GM21528 (cell line): ENCODE measurements at regions not wholly inside any gene's neighbourhood (a gene's known extent, or its start where the extent isn't known, plus 50 kb on each side); places are given as distances from the start of the nearest gene placed in this dataset.

Experiments
- ATAC-seq: cut with Tn5 transposase; IDR thresholded peaks from one replicate; pipeline ENCODE4 v1.9.1; 2021; ENCODE audit warnings: mild to moderate bottlenecking, moderate library complexity; ENCODE audit not compliant: unreplicated experiment, low FRiP score

GRCh38 chr5:62742207-62742606 lies 163.6 kb downstream of the LRRC70 start:
- no peak for ATAC-seq

DNA sequence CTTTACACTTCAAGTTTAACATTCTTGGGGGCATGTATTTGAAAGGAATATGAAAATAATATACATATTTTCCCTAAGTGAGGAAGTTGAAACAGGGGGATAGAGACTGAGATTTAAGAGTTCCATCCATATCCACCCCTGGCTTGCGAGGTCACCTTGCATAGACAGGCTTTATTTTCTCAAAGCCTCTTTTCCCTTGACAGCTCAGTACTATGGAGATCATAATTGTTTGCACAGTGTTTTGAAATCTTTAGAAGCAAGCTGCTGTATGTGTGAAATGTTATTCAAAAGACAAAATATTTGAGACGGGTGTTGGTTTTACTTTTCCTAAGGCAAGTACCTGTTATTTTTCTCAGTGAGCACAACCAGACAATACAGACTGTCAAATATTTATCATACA lies 163.1 kb downstream of the LRRC70 start:
- ATAC-seq, result no peak

DNA sequence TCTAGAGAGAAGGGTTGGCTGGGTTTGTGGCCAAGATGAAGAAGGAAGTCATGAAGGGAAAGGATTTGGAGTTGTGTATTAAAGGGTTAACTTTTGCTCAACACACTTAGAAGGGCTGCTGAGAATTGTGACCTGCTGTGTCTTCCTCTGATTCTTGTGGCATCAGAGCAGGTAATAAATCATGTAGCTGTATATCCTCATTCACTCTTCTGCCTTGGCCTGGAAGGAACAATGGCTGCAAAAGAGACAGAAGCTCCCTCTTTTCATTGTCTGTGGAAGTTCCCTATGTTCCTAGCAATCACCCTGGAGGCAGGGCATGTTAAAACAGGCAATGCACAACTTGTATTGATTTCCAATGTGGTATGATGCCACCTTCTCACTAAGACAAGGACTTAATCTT lies 159.1 kb downstream of the LRRC70 start:
- no peak for ATAC-seq

DNA sequence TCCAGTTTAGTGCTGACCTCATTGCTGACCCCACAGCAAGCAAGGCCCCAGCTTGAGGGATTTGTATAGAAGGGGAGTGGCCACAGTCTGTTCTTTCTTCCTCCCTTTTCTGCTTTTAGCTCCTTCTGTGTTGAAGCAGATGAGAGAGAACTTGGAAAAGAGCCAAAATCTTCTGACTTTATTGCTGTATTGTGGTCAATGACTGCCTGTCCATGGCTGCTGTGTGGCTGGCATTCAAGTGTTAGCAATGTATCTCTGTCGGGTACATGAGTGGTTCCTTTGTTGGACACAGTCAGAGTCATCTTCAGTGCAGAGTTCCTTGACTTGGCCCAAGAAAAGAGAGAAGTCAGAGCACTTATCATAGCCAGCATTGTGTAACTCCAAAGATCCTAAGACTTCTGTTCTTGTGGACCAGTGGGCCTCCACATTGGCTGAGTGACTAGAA lies 154.1 kb downstream of the LRRC70 start:
- ATAC-seq, result no peak

DNA sequence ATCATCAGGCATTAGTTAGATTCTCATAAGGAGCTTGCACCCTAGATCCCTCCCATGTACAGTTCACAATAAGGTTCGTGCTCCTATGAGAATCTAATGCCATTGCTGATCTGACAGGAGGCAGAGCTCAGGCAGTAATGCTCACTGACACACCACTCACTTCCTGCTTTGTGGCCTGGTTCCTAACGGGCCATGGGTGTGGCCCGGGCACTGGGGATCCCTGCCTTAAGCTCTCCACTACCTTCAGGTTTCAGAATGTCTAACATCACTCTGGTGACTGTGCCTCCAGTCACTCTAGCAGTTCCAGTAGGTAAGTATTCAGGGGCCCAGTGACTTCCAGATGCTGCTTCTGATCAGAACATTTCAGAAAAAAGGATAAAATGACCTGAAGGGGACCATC lies 152.4 kb downstream of the LRRC70 start:
- ATAC-seq, result no peak

DNA sequence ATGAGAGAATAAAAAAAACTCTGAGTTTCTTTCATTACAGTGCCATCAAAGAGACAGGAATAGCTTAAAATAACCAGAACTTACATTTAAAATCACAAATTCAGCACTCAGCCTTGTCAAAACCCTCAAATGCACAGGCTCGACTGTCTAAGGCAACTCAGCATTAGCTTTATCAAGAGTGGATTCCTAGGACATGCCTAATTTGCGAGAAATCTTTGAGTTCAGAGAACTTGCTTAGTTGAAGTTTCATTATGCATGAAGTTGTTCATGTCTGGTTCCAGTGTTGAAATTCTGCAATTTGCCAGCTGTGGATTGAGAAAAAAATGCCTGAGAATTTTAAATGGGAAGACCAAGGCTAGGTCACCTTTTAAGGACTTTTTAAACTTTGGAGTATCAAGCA lies 151.1 kb downstream of the LRRC70 start:
- ATAC-seq, result no peak

GRCh38 chr5:62727861-62728260 lies 149.2 kb downstream of the LRRC70 start:
- no peak for ATAC-seq

DNA sequence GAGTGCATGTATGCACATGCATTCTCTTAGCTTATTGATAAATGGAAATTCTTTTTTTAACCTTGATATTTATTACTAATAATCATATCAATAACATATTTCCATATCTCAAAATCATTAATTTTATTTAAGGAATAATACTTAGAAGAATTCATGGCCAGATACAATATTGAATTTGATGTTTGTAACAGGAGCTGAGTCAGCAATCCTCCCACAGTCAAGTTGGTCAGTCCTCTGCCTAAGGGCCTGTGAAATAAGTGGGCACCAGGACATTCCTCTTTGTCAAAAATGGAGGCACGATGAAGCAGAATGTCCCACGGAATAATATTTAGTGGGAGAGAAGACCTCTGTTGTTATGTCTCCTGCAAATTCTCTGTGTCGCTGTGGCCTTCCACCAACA lies 148.6 kb downstream of the LRRC70 start:
- no peak for ATAC-seq

DNA sequence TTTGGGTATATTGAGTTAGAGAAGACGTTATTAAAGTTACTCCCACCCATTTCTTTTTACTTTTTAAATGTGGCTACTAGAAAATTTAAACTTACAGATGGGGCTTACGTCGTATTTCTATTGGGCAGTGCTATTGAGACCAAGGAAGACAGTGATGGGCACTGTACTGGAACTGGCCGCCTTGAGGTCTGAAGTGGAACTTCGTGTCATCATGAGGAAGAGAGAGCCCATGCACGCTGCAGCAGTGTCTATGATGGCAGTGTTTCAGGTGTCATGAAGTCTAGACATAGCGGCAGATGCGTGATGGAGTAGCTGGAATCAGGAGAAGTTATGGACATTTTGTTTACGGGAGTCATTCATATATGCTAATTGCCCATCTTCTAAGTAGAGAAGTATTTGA lies 143.7 kb downstream of the LRRC70 start:
- no peak for ATAC-seq

- peak; percentile 97 for ATAC-seq
Observed at GRCh38 chr5:62720031-62720441, 141.4 kb downstream of the LRRC70 start.

GRCh38 chr5:62719061-62719720 lies 140.6 kb downstream of the LRRC70 start:
- ATAC-seq, result no peak

GRCh38 chr5:62718324-62718723 lies 139.7 kb downstream of the LRRC70 start:
- no peak for ATAC-seq

DNA sequence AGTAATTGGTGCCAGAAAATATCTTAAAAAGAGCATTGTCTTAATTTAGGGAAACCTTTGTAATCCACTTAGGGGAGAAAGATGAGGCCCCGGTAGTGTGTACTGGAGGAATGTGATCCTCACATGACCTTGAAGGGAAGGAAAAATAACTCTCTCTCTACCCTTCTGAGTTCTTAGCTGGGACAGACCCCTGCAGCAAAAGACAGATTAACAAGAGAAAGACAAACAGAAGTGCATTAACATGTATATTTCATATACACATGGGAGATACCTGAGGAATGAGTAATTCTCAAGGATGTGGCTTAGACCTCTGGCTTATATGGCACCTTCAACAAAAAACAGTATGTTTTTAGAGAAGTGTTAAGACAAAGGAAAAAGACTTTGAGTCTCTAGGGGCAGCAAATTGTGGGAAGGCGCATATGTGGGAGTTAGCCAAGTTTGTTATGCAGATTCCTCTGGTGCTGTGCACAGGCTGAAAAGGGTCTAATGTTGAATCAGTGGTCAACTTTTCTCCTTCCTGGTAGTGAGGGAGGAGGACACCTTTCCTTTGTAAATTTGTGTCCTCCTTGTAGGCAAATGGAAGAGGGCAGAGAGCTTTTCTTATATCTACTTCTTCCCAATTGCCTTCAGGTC lies 138.8 kb downstream of the LRRC70 start:
- ATAC-seq, result no peak

- no peak for ATAC-seq
Observed at GRCh38 chr5:62714296-62714695, 135.7 kb downstream of the LRRC70 start.

- ATAC-seq, result no peak
Observed at GRCh38 chr5:62708481-62709325, 130.1 kb downstream of the LRRC70 start.

GRCh38 chr5:62707563-62707962 lies 128.9 kb downstream of the LRRC70 start:
- ATAC-seq, result no peak

DNA sequence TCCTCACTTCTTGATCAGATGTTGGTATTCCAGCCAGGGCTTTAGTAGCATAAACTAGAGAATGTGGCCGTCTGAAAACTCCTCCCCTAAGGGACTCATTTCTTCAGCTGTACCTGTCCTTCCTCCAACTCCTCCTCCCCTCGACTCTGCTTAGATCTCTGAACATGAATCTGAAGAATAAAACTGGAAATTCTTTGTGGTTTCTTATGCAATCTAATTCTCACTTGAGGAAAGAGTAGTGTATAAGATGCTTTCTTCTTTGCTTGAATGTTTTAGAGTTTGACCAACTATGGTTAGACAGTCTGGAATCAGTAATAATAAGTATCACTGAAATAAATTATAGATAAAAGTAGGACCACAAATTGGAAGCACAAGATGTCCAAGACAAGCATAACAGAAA lies 128.5 kb downstream of the LRRC70 start:
- no peak for ATAC-seq

DNA sequence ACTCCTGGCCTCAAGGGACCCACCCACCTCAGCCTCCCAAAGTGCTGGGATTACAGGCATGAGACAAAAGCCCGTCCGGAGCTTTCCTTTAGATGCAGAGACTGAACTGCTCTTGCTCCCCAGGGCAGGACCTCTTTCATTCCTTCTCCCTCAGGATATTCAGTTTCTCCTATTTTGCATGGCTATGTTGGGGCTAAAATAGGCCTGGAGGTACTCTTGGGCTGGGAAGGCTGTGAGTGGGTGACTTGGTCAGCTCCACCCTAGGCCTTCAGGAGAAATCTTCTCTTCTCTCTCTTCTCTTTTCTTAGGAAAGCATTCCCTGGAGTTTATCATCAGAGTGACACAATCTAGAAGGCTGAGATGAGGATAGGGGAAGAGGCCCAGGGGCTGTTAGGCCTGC lies 126.4 kb downstream of the LRRC70 start:
- ATAC-seq, result no peak

DNA sequence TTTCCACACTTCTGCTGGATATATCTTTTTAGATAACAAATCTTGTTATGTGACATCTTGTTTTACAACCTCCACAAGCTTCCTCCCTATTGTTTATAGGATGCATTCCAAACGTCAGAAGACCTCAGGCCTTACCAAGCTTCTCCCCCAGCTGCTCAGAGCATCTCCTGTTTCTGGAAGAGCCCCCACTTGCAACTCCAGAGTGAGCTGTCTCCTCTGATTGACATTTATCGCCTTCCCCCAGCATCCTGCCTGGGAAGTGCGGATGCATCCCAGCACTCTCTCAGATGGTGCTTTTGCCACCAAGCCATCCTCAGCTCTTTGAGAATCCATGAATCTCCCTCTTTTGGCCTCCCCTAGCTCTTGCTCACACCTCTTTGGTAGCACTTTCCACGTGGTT lies 123.5 kb downstream of the LRRC70 start:
- no peak for ATAC-seq

GRCh38 chr5:62701036-62701435 lies 122.4 kb downstream of the LRRC70 start:
- no peak for ATAC-seq

DNA sequence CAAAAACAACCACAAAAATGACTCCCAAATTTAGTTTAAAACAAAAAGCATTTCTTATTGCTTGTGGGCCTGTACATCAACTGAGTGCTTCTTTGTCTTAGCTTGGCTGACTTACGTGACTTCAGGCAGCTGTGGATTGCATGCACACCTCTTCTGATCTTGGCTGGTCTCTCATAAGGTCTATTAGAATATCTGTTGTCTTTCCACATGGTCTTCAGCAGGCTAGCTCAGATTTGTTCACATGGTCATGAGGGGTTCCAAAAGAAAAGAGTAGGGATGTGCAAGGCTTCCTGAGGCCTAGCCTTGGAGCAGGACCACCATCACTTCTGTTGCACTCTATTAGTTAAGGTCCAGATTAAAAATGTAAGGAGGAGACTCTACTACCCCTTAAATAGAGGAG lies 120.1 kb downstream of the LRRC70 start:
- ATAC-seq, result no peak

DNA sequence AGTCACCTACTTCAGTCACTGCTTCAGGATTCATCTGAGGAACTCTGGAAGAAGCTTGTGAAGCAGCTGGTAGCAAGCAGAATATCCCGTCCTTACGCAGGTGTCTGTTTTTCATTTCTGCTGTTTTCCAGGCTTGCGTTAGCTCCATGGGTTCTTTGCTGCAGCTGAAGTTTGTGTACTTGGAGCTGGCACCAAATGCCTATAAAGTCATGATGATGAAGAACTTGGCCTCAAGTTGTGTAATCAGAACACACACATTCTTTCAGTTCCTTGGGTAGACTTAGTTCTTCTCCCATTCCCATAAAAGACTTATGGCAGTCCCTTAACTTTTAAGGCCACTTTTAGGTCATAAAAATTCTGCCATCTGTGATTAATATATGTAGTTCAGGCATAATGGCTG lies 116.7 kb downstream of the LRRC70 start:
- ATAC-seq, result no peak
